ENCODE measurements at regions not wholly inside any gene's neighbourhood (a gene's known extent, or its start where the extent isn't known, plus 50 kb on each side); places are given as distances from the start of the nearest gene placed in this dataset.

DNA sequence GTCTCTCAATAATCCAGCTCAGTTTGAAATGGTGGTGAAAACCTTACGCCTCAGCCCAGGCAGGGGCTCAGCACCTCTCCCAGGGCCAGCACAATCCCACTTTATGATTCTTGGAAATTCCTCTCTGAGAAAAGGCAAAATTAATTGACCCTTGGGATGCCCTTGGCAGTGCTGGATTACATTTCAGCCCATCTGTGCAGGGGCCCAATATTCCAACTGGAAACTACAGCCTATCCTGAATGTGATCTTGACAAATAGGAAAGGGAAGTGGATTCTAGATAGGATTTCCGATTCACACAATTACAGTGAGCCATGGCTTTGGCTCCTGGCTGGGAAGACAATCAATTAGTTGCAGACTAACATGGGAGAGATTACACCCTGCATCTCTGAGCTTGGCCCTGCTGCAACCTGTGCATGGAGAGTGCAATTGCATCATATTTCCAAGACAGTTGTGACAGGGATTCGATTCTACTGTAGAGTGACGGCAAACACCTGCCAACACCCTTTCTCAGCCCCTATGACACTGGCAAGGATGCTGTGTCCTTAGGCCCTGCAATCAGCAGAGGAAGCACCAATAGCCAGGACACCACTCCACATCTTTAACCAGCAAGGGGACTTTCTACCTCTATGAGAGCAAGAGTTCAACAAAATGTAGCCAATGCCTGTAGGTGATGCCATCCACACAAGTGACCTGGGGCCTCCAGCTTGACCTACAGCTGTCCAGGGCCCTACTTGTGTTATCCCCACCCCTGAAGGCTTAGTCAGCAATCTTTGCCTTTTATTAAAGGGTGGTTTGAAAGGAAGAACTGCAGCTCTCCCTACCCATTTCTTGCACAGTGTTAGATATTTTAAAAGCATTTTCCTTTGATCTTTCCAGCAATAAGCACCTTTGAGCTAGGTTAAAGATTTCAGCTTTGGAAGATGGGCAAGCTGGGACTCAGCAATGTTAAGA, 187.2 kb upstream of the HS6ST1 start:
- no peak for TF ChIP-seq POLR2A (IDR thresholded peaks at IDR 0.05)
- no peak for TF ChIP-seq CTCF (IDR thresholded peaks at IDR 0.05)

All from testis (tissue), 2 donors.